ENCODE measurements at regions not wholly inside any gene's neighbourhood (a gene's known extent, or its start where the extent isn't known, plus 50 kb on each side); places are given as distances from the start of the nearest gene placed in this dataset.
"Not testable (repeated sequence)": the region's sequence is repeated elsewhere in the genome, so short reads cannot be mapped to it uniquely, and the experiment has no call there.

GRCh38 chr1:168468042-168468809 is 75.6 kb downstream of the XCL2 start:
- peak overlapping the region; percentile 17 for H3K27ac Mint-ChIP-seq
- no peak for TF ChIP-seq CTCF (IDR thresholded peaks at IDR 0.05; ENCODE audit: unreplicated experiment)
- H3K4me3 Mint-ChIP-seq: no peak overlapping the region
- H3K9me3 Mint-ChIP-seq: peaks cover 10% of the 10 kb centered on the region
- H3K27me3 Mint-ChIP-seq (ENCODE audit: low read depth): peaks cover 3% of the 10 kb centered on the region
- no peaks in the 10 kb centered on the region for H3K36me3 Mint-ChIP-seq
- no peak for DNase-seq (ENCODE audit: low spot score in 2 of 2, unreplicated experiment in 2 of 2)
- peaks cover 45% of the 10 kb centered on the region for H3K4me1 Mint-ChIP-seq

DNA sequence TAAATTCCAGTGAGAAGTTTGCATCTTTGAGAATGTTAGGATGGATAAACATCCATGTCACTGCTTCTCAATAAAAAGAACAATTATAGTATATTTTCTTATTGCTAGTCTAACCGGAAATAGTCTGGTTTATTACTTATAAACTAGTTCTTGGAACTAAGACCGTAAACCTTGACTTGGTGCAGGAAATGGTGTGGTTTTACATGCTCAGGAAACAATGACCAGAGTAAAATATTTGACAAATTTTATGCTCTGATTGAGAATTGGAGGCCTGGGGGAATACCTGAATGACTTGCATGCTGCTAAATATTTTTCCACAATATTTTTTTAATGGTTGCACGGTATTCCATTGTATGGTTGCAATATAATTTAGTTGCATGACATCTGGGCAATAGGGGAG is 76.3 kb downstream of the XCL2 start:
- H3K27me3 Mint-ChIP-seq (ENCODE audit: low read depth): peaks cover 3% of the 10 kb centered on the region
- H3K36me3 Mint-ChIP-seq: no peaks in the 10 kb centered on the region
- no peak overlapping the region for H3K27ac Mint-ChIP-seq
- TF ChIP-seq CTCF (IDR thresholded peaks at IDR 0.05; ENCODE audit: unreplicated experiment): no peak
- H3K4me3 Mint-ChIP-seq: no peak overlapping the region
- H3K9me3 Mint-ChIP-seq: peaks cover 5% of the 10 kb centered on the region
- H3K4me1 Mint-ChIP-seq: peaks cover 45% of the 10 kb centered on the region
- DNase-seq (ENCODE audit: low spot score in 2 of 2, unreplicated experiment in 2 of 2): no peak

- H3K4me1 Mint-ChIP-seq: peaks cover 45% of the 10 kb centered on the region
- no peak for DNase-seq (ENCODE audit: low spot score in 2 of 2, unreplicated experiment in 2 of 2)
- H3K36me3 Mint-ChIP-seq: peaks cover under 1% of the 10 kb centered on the region
- no peak overlapping the region for H3K4me3 Mint-ChIP-seq
- no peak overlapping the region for H3K27ac Mint-ChIP-seq
- H3K9me3 Mint-ChIP-seq: peaks cover 8% of the 10 kb centered on the region
- H3K27me3 Mint-ChIP-seq (ENCODE audit: low read depth): peaks cover 3% of the 10 kb centered on the region
- no peak for TF ChIP-seq CTCF (IDR thresholded peaks at IDR 0.05; ENCODE audit: unreplicated experiment)
Observed at GRCh38 chr1:168466714-168467131, 77.1 kb downstream of the XCL2 start.

- TF ChIP-seq CTCF (IDR thresholded peaks at IDR 0.05; ENCODE audit: unreplicated experiment): no peak
- H3K36me3 Mint-ChIP-seq: peaks cover 5% of the 10 kb centered on the region
- H3K4me3 Mint-ChIP-seq: no peak overlapping the region
- peaks cover 3% of the 10 kb centered on the region for H3K27me3 Mint-ChIP-seq (ENCODE audit: low read depth)
- peaks cover 13% of the 10 kb centered on the region for H3K9me3 Mint-ChIP-seq
- peak overlapping the region; percentile 41 for H3K27ac Mint-ChIP-seq
- DNase-seq (ENCODE audit: low spot score in 2 of 2, unreplicated experiment in 2 of 2): peak; percentile 57 to 74
- peaks cover 45% of the 10 kb centered on the region for H3K4me1 Mint-ChIP-seq
Observed at GRCh38 chr1:168466092-168466713, 77.6 kb downstream of the XCL2 start.

DNA sequence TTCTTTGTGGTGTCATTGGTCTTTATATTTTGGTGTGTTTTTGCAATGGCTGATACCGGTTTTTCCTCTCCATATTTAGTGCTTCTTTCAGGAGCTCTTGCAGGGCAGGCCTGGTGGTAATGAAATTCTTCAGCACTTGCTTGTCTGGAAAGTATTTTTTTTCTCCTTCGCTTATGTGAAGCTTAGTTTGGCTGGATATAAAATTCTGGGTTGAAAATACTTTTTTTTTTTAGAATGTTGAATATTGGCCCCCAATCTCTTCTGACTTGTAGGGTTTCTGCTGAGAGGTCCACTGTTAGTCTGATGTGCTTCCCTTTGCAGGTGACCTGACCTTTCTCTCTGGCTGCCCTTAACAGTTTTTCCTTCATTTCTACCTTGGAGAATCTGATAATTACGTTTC is 82.7 kb downstream of the XCL2 start:
- not testable (repeated sequence) for H3K4me3 Mint-ChIP-seq; H3K27me3 Mint-ChIP-seq (ENCODE audit: low read depth); H3K27ac Mint-ChIP-seq; DNase-seq (ENCODE audit: low spot score in 2 of 2, unreplicated experiment in 2 of 2)
- peaks cover 43% of the 10 kb centered on the region for H3K9me3 Mint-ChIP-seq
- H3K36me3 Mint-ChIP-seq: peaks cover 12% of the 10 kb centered on the region
- H3K4me1 Mint-ChIP-seq: peaks cover 10% of the 10 kb centered on the region

DNA sequence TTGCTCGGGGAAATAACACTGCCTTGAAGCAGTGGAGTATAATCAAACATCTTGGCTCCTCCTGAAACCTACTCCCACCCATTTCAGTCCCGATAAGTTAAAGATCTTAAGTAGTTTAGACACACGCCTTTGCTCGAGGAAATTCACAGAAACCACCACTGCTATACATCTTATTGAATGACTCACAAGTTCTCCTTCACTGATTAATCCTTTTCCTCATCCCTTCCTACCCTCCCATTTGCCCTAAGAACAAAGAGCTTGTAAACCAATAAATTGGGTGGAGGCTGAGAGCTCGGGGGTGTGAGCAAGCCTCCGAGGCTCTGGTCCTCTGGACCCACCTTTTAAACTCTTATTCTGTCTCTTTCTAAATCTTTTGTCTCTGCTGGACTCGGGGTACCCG is 86.5 kb downstream of the XCL2 start:
- peaks cover 12% of the 10 kb centered on the region for H3K36me3 Mint-ChIP-seq
- H3K27ac Mint-ChIP-seq; H3K4me1 Mint-ChIP-seq; DNase-seq (ENCODE audit: low spot score in 2 of 2, unreplicated experiment in 2 of 2); H3K27me3 Mint-ChIP-seq (ENCODE audit: low read depth); H3K4me3 Mint-ChIP-seq: not testable (repeated sequence)
- H3K9me3 Mint-ChIP-seq: peaks cover 47% of the 10 kb centered on the region

Data from mesothelial cell of epicardium (in vitro differentiated cells).